WTC11 (cell line): ENCODE measurements at regions not wholly inside any gene's neighbourhood (a gene's known extent, or its start where the extent isn't known, plus 50 kb on each side); places are given as distances from the start of the nearest gene placed in this dataset.

Source experiments
- ATAC-seq: fragments of 200-7000 bp; cut with Tn5 transposase; 2 replicates; pipeline ENCODE4 v1.10.0; 2021; ENCODE audit warnings: mild to moderate bottlenecking, moderate library complexity
- CTCF ChIA-PET: fragments of 300-600 bp; sonication (Branson Sonifier 250); formaldehyde crosslinking; loops from one replicate; lab custom pipeline; 2021; ENCODE audit warnings: antibody characterized with exemption; lab: Charles Lee
- POLR2A ChIA-PET: fragments of 350-600 bp; sonication (Branson Sonifier 250); formaldehyde crosslinking; loops from one replicate; lab custom pipeline; 2021; ENCODE audit warnings: antibody characterized with exemption; lab: Charles Lee
- DNase-seq: peaks from one replicate; pipeline ENCODE4 v3.0.0; 2021; ENCODE audit warnings: low spot score
- H3K27ac Mint-ChIP-seq: 2 replicates; pipeline ENCODE4 v1.8.0; 2021; ENCODE audit warnings: mixed read lengths
- H3K27me3 Mint-ChIP-seq: 2 replicates; pipeline ENCODE4 v1.8.0; 2021; ENCODE audit warnings: low read depth, mild to moderate bottlenecking, moderate library complexity, mixed read lengths
- H3K36me3 Mint-ChIP-seq: 2 replicates; pipeline ENCODE4 v1.8.0; 2021; ENCODE audit warnings: mixed read lengths
- H3K4me1 Mint-ChIP-seq: 2 replicates; pipeline ENCODE4 v1.8.0; 2022; ENCODE audit warnings: mixed read lengths
- H3K4me3 Mint-ChIP-seq: 2 replicates; pipeline ENCODE4 v1.8.0; 2021; ENCODE audit warnings: mild to moderate bottlenecking, moderate library complexity, mixed read lengths
- H3K9me3 Mint-ChIP-seq: 2 replicates; pipeline ENCODE4 v1.8.0; 2021; ENCODE audit warnings: mixed read lengths
- CREB1 ChIP-seq: sonication (generic); formaldehyde crosslinking; IDR thresholded peaks from 2 replicates; pipeline ENCODE4 v1.8.0; 2023; ENCODE audit warnings: mild to moderate bottlenecking, missing genetic modification reagents
- CREM ChIP-seq: sonication (generic); formaldehyde crosslinking; IDR thresholded peaks from 2 replicates; pipeline ENCODE4 v1.8.1; 2022; ENCODE audit warnings: mild to moderate bottlenecking, missing genetic modification reagents, moderate library complexity
- JUN ChIP-seq: sonication (generic); formaldehyde crosslinking; IDR thresholded peaks from 2 replicates; pipeline ENCODE4 v1.8.0; 2023; ENCODE audit warnings: mild to moderate bottlenecking, missing genetic modification reagents
- MXD4 ChIP-seq: fragments of 250-450 bp; sonication (Bioruptor Pico); IDR thresholded peaks from 2 replicates; pipeline ENCODE4 v1.8.0; 2021; ENCODE audit warnings: mild to moderate bottlenecking, moderate library complexity, borderline replicate concordance
- PRRX2 ChIP-seq: fragments of 250-450 bp; sonication (Bioruptor Pico); IDR thresholded peaks from 2 replicates; pipeline ENCODE4 v1.8.0; 2021; ENCODE audit warnings: mild to moderate bottlenecking
- RORB ChIP-seq: fragments of 250-450 bp; sonication (Bioruptor Pico); IDR thresholded peaks from 2 replicates; pipeline ENCODE4 v1.9.0; 2021; ENCODE audit warnings: mild to moderate bottlenecking
- SMAD4 ChIP-seq: sonication (generic); formaldehyde crosslinking; IDR thresholded peaks from 2 replicates; pipeline ENCODE4 v1.8.0; 2022; ENCODE audit warnings: mild to moderate bottlenecking, missing genetic modification reagents
- TP53 ChIP-seq: sonication (generic); formaldehyde crosslinking; IDR thresholded peaks from 2 replicates; pipeline ENCODE4 v1.8.1; 2023; ENCODE audit warnings: mild to moderate bottlenecking, missing genetic modification reagents
- ZBTB21 ChIP-seq: sonication (generic); formaldehyde crosslinking; IDR thresholded peaks from 2 replicates; pipeline ENCODE4 v1.8.1; 2023; ENCODE audit warnings: mild to moderate bottlenecking, missing genetic modification reagents, borderline replicate concordance
- ZNF121 ChIP-seq: sonication (generic); formaldehyde crosslinking; IDR thresholded peaks from 2 replicates; pipeline ENCODE4 v1.8.0; 2023; ENCODE audit warnings: missing genetic modification reagents
- ZNF219 ChIP-seq: sonication (generic); formaldehyde crosslinking; IDR thresholded peaks from 2 replicates; pipeline ENCODE4 v1.8.0; 2023; ENCODE audit warnings: missing genetic modification reagents, mild to moderate bottlenecking, borderline replicate concordance
- ZNF232 ChIP-seq: sonication (generic); formaldehyde crosslinking; IDR thresholded peaks from 2 replicates; pipeline ENCODE4 v1.8.0; 2022; ENCODE audit warnings: mild to moderate bottlenecking, missing genetic modification reagents
- ZNF671 ChIP-seq: fragments of 250-450 bp; sonication (Bioruptor Pico); IDR thresholded peaks from 2 replicates; pipeline ENCODE4 v1.8.0; 2021; ENCODE audit warnings: mild to moderate bottlenecking
- TF ChIP-seq, protein P1 (sequence below): sonication (generic); formaldehyde crosslinking; IDR thresholded peaks from 2 replicates; pipeline ENCODE4 v1.8.0; 2022; ENCODE audit warnings: mild to moderate bottlenecking, missing genetic modification reagents
- TF ChIP-seq, protein P2 (sequence below): sonication (generic); formaldehyde crosslinking; IDR thresholded peaks from 2 replicates; pipeline ENCODE4 v1.8.1; 2023; ENCODE audit warnings: mild to moderate bottlenecking, missing genetic modification reagents
- TF ChIP-seq, protein P3 (sequence below): sonication (generic); formaldehyde crosslinking; IDR thresholded peaks from 2 replicates; pipeline ENCODE4 v1.8.1; 2022; ENCODE audit warnings: low read depth, mild to moderate bottlenecking, moderate library complexity, missing genetic modification reagents, borderline replicate concordance
- TF ChIP-seq, protein P4 (sequence below): fragments of 250-450 bp; sonication (Bioruptor Pico); IDR thresholded peaks from 2 replicates; pipeline ENCODE4 v1.9.0; 2021; ENCODE audit warnings: mild to moderate bottlenecking
- TF ChIP-seq, protein P5 (sequence below): fragments of 200-600 bp; IDR thresholded peaks from 2 replicates; pipeline ENCODE4 v1.8.0; 2022; ENCODE audit warnings: antibody characterized with exemption
- TF ChIP-seq, protein P6 (sequence below): sonication (generic); formaldehyde crosslinking; IDR thresholded peaks from 2 replicates; pipeline ENCODE4 v1.8.1; 2023; ENCODE audit warnings: mild to moderate bottlenecking, missing genetic modification reagents, moderate library complexity
- TF ChIP-seq, protein P7 (sequence below): fragments of 250-450 bp; sonication (Bioruptor Pico); IDR thresholded peaks from 2 replicates; pipeline ENCODE4 v2.1.2; 2022; ENCODE audit warnings: mild to moderate bottlenecking, moderate library complexity
- TF ChIP-seq, protein P8 (sequence below): sonication (generic); formaldehyde crosslinking; IDR thresholded peaks from 2 replicates; pipeline ENCODE4 v1.8.0; 2022; ENCODE audit warnings: mild to moderate bottlenecking, missing genetic modification reagents

DNA sequence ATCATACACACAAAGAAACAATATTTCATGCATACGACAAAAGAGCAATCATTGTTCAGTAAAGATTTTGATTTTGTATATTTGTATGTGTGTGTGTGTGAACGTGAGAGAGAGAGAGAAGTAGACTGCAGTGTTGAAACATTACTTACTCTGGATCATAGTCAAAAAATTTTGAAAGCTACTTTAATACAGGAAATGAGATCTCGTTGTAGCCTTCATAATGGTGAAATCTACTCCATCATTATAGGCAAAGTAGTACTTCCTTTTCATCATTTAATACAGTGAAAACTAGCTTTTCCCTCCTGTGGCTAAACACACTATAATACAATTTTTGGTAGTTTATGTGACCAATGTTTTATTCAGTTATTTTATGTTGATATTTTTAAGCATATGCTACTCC is 1427.7 kb upstream of the C9orf72 start (continued):
- TF ChIP-seq PRRX2 (CRISPR knock-in tag), result no peak

DNA sequence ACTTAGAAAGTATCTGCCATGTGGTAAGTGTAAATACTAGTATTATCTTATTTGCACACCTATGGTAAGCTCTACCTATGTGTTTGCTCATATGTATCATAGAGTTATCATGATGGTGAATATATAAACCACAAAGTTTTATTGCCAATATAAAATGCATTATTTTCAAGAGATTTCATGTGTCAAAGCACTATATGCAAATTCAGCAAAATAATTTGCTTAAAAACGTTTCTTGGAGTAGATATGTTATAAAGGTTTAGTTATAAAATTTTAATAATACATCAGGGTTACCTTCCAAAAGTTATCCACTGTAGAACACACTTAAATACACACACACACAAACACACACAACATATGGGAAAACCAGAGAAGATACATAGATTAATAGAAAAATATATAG is 1431.7 kb upstream of the C9orf72 start:
- H3K4me1 Mint-ChIP-seq, result no peaks in the 10 kb centered on the region
- H3K36me3 Mint-ChIP-seq, result no peaks in the 10 kb centered on the region
- DNase-seq, result no peak
- TF ChIP-seq, protein P1, sequence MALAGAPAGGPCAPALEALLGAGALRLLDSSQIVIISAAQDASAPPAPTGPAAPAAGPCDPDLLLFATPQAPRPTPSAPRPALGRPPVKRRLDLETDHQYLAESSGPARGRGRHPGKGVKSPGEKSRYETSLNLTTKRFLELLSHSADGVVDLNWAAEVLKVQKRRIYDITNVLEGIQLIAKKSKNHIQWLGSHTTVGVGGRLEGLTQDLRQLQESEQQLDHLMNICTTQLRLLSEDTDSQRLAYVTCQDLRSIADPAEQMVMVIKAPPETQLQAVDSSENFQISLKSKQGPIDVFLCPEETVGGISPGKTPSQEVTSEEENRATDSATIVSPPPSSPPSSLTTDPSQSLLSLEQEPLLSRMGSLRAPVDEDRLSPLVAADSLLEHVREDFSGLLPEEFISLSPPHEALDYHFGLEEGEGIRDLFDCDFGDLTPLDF, result no peak
- TF ChIP-seq, protein P2, sequence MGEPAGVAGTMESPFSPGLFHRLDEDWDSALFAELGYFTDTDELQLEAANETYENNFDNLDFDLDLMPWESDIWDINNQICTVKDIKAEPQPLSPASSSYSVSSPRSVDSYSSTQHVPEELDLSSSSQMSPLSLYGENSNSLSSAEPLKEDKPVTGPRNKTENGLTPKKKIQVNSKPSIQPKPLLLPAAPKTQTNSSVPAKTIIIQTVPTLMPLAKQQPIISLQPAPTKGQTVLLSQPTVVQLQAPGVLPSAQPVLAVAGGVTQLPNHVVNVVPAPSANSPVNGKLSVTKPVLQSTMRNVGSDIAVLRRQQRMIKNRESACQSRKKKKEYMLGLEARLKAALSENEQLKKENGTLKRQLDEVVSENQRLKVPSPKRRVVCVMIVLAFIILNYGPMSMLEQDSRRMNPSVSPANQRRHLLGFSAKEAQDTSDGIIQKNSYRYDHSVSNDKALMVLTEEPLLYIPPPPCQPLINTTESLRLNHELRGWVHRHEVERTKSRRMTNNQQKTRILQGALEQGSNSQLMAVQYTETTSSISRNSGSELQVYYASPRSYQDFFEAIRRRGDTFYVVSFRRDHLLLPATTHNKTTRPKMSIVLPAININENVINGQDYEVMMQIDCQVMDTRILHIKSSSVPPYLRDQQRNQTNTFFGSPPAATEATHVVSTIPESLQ (CRISPR knock-in tag), result no peak
- no peak for TF ChIP-seq CREM (CRISPR knock-in tag)
- TF ChIP-seq CREB1 (CRISPR knock-in tag), result no peak
- no peak for TF ChIP-seq ZNF232 (CRISPR knock-in tag)
- TF ChIP-seq ZNF121 (CRISPR knock-in tag), result no peak
- TF ChIP-seq ZNF671, result no peak
- TF ChIP-seq, protein P3, sequence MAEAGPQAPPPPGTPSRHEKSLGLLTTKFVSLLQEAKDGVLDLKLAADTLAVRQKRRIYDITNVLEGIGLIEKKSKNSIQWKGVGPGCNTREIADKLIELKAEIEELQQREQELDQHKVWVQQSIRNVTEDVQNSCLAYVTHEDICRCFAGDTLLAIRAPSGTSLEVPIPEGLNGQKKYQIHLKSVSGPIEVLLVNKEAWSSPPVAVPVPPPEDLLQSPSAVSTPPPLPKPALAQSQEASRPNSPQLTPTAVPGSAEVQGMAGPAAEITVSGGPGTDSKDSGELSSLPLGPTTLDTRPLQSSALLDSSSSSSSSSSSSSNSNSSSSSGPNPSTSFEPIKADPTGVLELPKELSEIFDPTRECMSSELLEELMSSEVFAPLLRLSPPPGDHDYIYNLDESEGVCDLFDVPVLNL (CRISPR knock-in tag), result no peak
- TF ChIP-seq ZBTB21, result no peak
- no peak for TF ChIP-seq ZNF219 (CRISPR knock-in tag)
- TF ChIP-seq, protein P4, sequence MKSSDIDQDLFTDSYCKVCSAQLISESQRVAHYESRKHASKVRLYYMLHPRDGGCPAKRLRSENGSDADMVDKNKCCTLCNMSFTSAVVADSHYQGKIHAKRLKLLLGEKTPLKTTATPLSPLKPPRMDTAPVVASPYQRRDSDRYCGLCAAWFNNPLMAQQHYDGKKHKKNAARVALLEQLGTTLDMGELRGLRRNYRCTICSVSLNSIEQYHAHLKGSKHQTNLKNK (CRISPR knock-in tag), result no peak
- ChIA-PET CTCF (no interaction called here), POLR2A (no interaction called here)
- ATAC-seq, result no peak
- H3K9me3 Mint-ChIP-seq, result 0 out of 2 replicates have a peak, but pooled peaks cover 10% of the 10 kb centered on the region
- H3K27ac Mint-ChIP-seq, result no peak overlapping the region
- no peak overlapping the region for H3K4me3 Mint-ChIP-seq
- H3K27me3 Mint-ChIP-seq, result no peaks in the 10 kb centered on the region; the same call in 1 of the 2 replicates

DNA sequence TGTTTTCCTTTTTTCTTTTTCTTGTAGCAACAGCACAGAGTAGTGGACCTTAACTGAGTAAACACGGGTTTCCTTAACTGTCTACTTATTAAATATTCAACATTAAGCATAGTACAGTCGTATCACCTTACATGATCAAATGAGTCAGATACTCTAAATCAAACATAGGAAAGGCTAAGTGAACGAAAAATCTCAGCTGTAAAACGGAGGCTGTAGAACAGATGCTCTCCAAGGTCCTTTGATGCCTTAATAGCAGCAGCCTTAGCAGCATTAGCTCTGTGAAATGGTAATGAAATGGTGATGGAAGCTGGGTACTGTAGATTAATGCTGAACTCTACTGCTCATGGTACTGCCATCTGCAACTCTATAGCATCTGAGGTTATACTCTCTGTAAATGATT is 1433.3 kb upstream of the C9orf72 start:
- no peaks in the 10 kb centered on the region for H3K4me1 Mint-ChIP-seq
- TF ChIP-seq JUN (CRISPR knock-in tag), result no peak
- TF ChIP-seq, protein P5, sequence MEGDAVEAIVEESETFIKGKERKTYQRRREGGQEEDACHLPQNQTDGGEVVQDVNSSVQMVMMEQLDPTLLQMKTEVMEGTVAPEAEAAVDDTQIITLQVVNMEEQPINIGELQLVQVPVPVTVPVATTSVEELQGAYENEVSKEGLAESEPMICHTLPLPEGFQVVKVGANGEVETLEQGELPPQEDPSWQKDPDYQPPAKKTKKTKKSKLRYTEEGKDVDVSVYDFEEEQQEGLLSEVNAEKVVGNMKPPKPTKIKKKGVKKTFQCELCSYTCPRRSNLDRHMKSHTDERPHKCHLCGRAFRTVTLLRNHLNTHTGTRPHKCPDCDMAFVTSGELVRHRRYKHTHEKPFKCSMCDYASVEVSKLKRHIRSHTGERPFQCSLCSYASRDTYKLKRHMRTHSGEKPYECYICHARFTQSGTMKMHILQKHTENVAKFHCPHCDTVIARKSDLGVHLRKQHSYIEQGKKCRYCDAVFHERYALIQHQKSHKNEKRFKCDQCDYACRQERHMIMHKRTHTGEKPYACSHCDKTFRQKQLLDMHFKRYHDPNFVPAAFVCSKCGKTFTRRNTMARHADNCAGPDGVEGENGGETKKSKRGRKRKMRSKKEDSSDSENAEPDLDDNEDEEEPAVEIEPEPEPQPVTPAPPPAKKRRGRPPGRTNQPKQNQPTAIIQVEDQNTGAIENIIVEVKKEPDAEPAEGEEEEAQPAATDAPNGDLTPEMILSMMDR, result no peak
- H3K36me3 Mint-ChIP-seq, result no peaks in the 10 kb centered on the region
- no peaks in the 10 kb centered on the region; the same call in 1 of the 2 replicates for H3K27me3 Mint-ChIP-seq
- DNase-seq, result no peak
- no peak overlapping the region for H3K4me3 Mint-ChIP-seq
- ChIA-PET CTCF (no interaction called here), POLR2A (no interaction called here)
- H3K27ac Mint-ChIP-seq, result no peak overlapping the region
- ATAC-seq, result no peak
- H3K9me3 Mint-ChIP-seq, result 0 out of 2 replicates have a peak, but pooled peaks cover 13% of the 10 kb centered on the region

DNA sequence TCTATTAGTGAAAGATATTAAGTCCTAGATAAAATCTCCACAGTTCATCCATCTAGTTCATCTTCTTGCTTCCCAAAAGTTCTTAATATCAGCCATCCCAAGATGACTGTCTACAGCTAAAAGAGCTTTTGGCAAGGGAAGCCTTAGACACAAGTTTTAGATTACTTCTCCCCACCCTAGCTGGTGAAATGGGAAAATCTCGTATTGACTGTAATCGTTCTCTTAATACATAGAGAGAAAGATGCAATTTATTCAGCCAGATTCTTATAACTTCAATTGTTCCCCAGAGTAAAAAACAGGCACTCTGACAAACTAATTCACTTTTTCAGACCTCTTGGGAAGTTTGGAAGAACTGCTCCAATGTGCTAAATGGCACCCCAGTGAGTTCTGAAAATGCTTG is 1439.6 kb upstream of the C9orf72 start:
- ATAC-seq (no peak), DNase-seq (no peak)
- Mint-ChIP-seq H3K9me3 (0 out of 2 replicates have a peak, but pooled peaks cover 13% of the 10 kb centered on the region), H3K36me3 (no peaks in the 10 kb centered on the region), H3K27me3 (no peaks in the 10 kb centered on the region; the same call in 1 of the 2 replicates), H3K27ac (no peak overlapping the region), H3K4me1 (no peaks in the 10 kb centered on the region), H3K4me3 (no peak overlapping the region)
- ChIA-PET POLR2A (no interaction called here), CTCF (no interaction called here)
- TF ChIP-seq MXD4 (CRISPR knock-in tag), result no peak
- TF ChIP-seq, protein P3 (CRISPR knock-in tag), result no peak
- TF ChIP-seq SMAD4 (CRISPR knock-in tag), result no peak
- no peak for TF ChIP-seq TP53
- TF ChIP-seq, protein P6, sequence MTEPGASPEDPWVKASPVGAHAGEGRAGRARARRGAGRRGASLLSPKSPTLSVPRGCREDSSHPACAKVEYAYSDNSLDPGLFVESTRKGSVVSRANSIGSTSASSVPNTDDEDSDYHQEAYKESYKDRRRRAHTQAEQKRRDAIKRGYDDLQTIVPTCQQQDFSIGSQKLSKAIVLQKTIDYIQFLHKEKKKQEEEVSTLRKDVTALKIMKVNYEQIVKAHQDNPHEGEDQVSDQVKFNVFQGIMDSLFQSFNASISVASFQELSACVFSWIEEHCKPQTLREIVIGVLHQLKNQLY (CRISPR knock-in tag), result no peak
- TF ChIP-seq ZNF232 (CRISPR knock-in tag), result no peak
- no peak for TF ChIP-seq RORB
- TF ChIP-seq, protein P7, sequence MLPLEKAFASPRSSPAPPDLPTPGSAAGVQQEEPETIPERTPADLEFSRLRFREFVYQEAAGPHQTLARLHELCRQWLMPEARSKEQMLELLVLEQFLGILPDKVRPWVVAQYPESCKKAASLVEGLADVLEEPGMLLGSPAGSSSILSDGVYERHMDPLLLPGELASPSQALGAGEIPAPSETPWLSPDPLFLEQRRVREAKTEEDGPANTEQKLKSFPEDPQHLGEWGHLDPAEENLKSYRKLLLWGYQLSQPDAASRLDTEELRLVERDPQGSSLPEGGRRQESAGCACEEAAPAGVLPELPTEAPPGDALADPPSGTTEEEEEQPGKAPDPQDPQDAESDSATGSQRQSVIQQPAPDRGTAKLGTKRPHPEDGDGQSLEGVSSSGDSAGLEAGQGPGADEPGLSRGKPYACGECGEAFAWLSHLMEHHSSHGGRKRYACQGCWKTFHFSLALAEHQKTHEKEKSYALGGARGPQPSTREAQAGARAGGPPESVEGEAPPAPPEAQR (CRISPR knock-in tag), result no peak
- TF ChIP-seq, protein P8, sequence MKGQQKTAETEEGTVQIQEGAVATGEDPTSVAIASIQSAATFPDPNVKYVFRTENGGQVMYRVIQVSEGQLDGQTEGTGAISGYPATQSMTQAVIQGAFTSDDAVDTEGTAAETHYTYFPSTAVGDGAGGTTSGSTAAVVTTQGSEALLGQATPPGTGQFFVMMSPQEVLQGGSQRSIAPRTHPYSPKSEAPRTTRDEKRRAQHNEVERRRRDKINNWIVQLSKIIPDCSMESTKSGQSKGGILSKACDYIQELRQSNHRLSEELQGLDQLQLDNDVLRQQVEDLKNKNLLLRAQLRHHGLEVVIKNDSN (CRISPR knock-in tag), result no peak
